ENCODE measurements at regions not wholly inside any gene's neighbourhood (a gene's known extent, or its start where the extent isn't known, plus 50 kb on each side); places are given as distances from the start of the nearest gene placed in this dataset.

DNA sequence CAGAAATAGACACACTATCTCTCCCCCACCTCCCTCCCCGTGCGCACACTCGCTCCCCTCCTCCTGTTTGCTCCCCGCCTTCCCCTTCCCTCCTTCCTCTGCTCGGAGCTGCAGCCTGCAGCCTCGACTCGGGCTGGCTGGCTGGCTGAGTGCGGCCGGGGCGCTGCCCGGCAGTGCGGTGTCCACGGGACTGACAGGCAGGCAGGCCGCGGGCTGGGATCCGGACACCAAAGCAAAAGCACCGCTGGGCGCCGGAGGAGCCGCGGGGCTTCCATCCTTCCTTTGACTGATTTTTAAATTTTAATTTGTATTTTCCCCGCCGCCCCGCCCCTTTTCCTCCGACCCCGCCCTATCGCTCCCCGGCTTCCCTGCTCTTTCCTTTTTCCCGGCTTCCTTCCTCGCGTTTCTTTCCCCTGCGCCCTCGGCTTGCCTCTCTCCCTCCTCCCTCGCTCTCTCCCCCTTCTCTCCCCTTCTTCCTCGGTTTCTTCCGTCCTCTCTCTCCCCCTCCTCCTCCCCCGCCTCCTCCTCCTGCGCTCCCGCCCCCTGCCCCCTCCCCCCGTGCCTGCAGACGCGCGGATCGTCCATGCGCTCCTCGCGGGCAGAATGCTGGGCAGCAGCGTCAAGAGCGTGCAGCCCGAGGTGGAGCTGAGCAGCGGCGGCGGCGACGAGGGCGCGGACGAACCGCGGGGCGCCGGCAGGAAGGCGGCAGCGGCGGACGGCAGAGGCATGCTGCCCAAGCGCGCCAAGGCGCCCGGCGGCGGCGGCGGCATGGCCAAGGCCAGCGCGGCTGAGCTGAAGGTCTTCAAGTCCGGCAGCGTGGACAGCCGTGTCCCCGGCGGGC is 109.4 kb downstream of the NAV1 start:
- no peak for TF ChIP-seq CTCF (IDR thresholded peaks at IDR 0.05 in 2 of 3, conservative IDR thresholded peaks at IDR 0.05 in 1 of 3; ENCODE audit: borderline replicate concordance in 1 of 3, insufficient read depth in 1 of 3, low read depth in 2 of 3, low read length in 2 of 3)
- TF ChIP-seq SIN3A (IDR thresholded peaks at IDR 0.05; ENCODE audit: low read depth): no peak
- TF ChIP-seq EZH2phosphoT487 (IDR thresholded peaks at IDR 0.05; ENCODE audit: borderline replicate concordance): no peak
- no peak for TF ChIP-seq POLR2A (IDR thresholded peaks at IDR 0.05; ENCODE audit: borderline replicate concordance, extremely low read depth, insufficient read depth, insufficient read length)
- no peak for TF ChIP-seq POLR2AphosphoS5 (IDR thresholded peaks at IDR 0.05; ENCODE audit: low read depth, low read length)
- no peak for TF ChIP-seq JUND (IDR thresholded peaks at IDR 0.05)
- TF ChIP-seq EZH2 (IDR thresholded peaks at IDR 0.05): no peak
- TF ChIP-seq, protein P1, sequence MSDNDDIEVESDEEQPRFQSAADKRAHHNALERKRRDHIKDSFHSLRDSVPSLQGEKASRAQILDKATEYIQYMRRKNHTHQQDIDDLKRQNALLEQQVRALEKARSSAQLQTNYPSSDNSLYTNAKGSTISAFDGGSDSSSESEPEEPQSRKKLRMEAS (IDR thresholded peaks at IDR 0.05): peak; percentile 83
- TF ChIP-seq ZFX (IDR thresholded peaks at IDR 0.05): no peak
- no peak for TF ChIP-seq EGR1 (IDR thresholded peaks at IDR 0.05; ENCODE audit: low read depth)
- no peak for TF ChIP-seq SP1 (IDR thresholded peaks at IDR 0.05; ENCODE audit: low read depth)
- no peak for TF ChIP-seq YY1 (IDR thresholded peaks at IDR 0.05; ENCODE audit: extremely low read depth, insufficient replicate concordance, low read depth, low read length)
- TF ChIP-seq, protein P2, sequence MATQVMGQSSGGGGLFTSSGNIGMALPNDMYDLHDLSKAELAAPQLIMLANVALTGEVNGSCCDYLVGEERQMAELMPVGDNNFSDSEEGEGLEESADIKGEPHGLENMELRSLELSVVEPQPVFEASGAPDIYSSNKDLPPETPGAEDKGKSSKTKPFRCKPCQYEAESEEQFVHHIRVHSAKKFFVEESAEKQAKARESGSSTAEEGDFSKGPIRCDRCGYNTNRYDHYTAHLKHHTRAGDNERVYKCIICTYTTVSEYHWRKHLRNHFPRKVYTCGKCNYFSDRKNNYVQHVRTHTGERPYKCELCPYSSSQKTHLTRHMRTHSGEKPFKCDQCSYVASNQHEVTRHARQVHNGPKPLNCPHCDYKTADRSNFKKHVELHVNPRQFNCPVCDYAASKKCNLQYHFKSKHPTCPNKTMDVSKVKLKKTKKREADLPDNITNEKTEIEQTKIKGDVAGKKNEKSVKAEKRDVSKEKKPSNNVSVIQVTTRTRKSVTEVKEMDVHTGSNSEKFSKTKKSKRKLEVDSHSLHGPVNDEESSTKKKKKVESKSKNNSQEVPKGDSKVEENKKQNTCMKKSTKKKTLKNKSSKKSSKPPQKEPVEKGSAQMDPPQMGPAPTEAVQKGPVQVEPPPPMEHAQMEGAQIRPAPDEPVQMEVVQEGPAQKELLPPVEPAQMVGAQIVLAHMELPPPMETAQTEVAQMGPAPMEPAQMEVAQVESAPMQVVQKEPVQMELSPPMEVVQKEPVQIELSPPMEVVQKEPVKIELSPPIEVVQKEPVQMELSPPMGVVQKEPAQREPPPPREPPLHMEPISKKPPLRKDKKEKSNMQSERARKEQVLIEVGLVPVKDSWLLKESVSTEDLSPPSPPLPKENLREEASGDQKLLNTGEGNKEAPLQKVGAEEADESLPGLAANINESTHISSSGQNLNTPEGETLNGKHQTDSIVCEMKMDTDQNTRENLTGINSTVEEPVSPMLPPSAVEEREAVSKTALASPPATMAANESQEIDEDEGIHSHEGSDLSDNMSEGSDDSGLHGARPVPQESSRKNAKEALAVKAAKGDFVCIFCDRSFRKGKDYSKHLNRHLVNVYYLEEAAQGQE (IDR thresholded peaks at IDR 0.05; ENCODE audit: low read depth): no peak
- no peak for TF ChIP-seq CEBPB (IDR thresholded peaks at IDR 0.05; ENCODE audit: low read depth)
